B cell (primary cell): ENCODE measurements at regions not wholly inside any gene's neighbourhood (a gene's known extent, or its start where the extent isn't known, plus 50 kb on each side); places are given as distances from the start of the nearest gene placed in this dataset.

Source experiments
- ATAC-seq: fragments of 200-7000 bp; cut with Tn5 transposase; one replicate; pipeline ENCODE4 v1.10.0; 2021; ENCODE audit warnings: low read depth, mild to moderate bottlenecking, moderate number of reproducible peaks, moderate library complexity
- CTCF ChIA-PET: fragments of 350-600 bp; sonication (Branson Sonifier 250); formaldehyde crosslinking; loops from one replicate; lab custom pipeline; 2021; ENCODE audit warnings: antibody characterized with exemption, inconsistent platforms; lab: Charles Lee
- POLR2A ChIA-PET: fragments of 350-600 bp; sonication (Branson Sonifier 250); formaldehyde crosslinking; loops from one replicate; lab custom pipeline; 2021; ENCODE audit warnings: antibody characterized with exemption; lab: Charles Lee
- DNase-seq: peaks from one replicate; pipeline ENCODE4 v3.0.0; 2013
- H2AFZ ChIP-seq: 2 replicates; pipeline ENCODE4 v1.6.1; 2012; ENCODE audit warnings: mild to moderate bottlenecking, low read depth, low read length; ENCODE audit not compliant: insufficient read depth, poor library complexity, severe bottlenecking
- H3K27ac ChIP-seq, 2 donors: 1 replicate in 1 of 2; 2 replicates in 1 of 2; pipeline ENCODE4 v1.5.1; 2012 to 2013; ENCODE audit warnings: low read length in 2 of 2, mild to moderate bottlenecking in 2 of 2, moderate library complexity in 1 of 2
- H3K27me3 ChIP-seq, 4 experiments: fragments of 200-600 bp in 1 of 4; sonication (generic) in 1 of 4; replicated peaks in 1 of 4; 1 replicate in 2 of 4; 2 replicates in 2 of 4; pipeline versions ENCODE4 v1.6.1 to v1.7.0; 2013 to 2016; ENCODE audit warnings: low read length in 3 of 4, mild to moderate bottlenecking in 2 of 4, mixed read lengths in 1 of 4, moderate library complexity in 1 of 4; ENCODE audit not compliant: insufficient read depth in 4 of 4, control insufficient read depth in 3 of 4; ENCODE audit errors: control extremely low read depth in 1 of 4
- H3K36me3 ChIP-seq, 2 experiments: replicated peaks in 1 of 2; 1 replicate in 1 of 2; 2 replicates in 1 of 2; pipeline versions ENCODE4 v1.6.1 to v1.7.1; 2013; ENCODE audit warnings: low read length in 1 of 2; ENCODE audit not compliant: insufficient read depth in 2 of 2, control insufficient read depth in 1 of 2; ENCODE audit errors: control extremely low read depth in 1 of 2, extremely low read depth in 1 of 2
- H3K4me1 ChIP-seq, 2 donors: fragments of 200-600 bp in 1 of 2; sonication (generic) in 1 of 2; 1 replicate in 1 of 2; 2 replicates in 1 of 2; pipeline versions ENCODE4 v1.5.1 to v1.6.1; 2013 to 2017; ENCODE audit warnings: low read length in 2 of 2; ENCODE audit not compliant: control insufficient read depth in 2 of 2, insufficient read depth in 2 of 2
- H3K4me2 ChIP-seq: replicated peaks from 2 replicates; pipeline ENCODE3; 2012; ENCODE audit warnings: mild to moderate bottlenecking, low read depth, low read length; ENCODE audit not compliant: poor library complexity, severe bottlenecking
- H3K4me3 ChIP-seq, 5 experiments: fragments of 200-600 bp in 1 of 5; sonication (generic) in 1 of 5; 1 replicate in 3 of 5; 2 replicates in 2 of 5; pipeline versions ENCODE4 v1.5.1 to v1.7.0; 2011 to 2016; ENCODE audit warnings: low read length in 4 of 5, mild to moderate bottlenecking in 4 of 5, low read depth in 2 of 5, control low read depth in 1 of 5, moderate library complexity in 1 of 5; ENCODE audit not compliant: insufficient read depth in 1 of 5; ENCODE audit errors: control extremely low read depth in 1 of 5, extremely low read depth in 1 of 5
- H3K79me2 ChIP-seq: fragments of 200-600 bp; sonication (generic); one replicate; pipeline ENCODE4 v1.6.0; 2016; ENCODE audit warnings: low read length; ENCODE audit not compliant: control insufficient read depth, insufficient read depth
- H3K9ac ChIP-seq: fragments of 200-600 bp; sonication (generic); 2 replicates; pipeline ENCODE4 v1.6.1; 2017; ENCODE audit warnings: mild to moderate bottlenecking, low read length, moderate library complexity
- H3K9me3 ChIP-seq, 3 donors: one replicate each; pipeline versions ENCODE4 v1.6.1 to v1.7.1; 2013; ENCODE audit warnings: low read length in 2 of 3; ENCODE audit not compliant: control insufficient read depth in 2 of 3, insufficient read depth in 1 of 3; ENCODE audit errors: control extremely low read depth in 1 of 3
- H4K20me1 ChIP-seq: 2 replicates; pipeline ENCODE4 v1.6.0; 2012; ENCODE audit warnings: mild to moderate bottlenecking, low read length; ENCODE audit not compliant: insufficient read depth, control insufficient read depth, poor library complexity, severe bottlenecking
- H3K27ac Mint-ChIP-seq: one replicate; pipeline ENCODE4 v1.8.0; 2021; ENCODE audit warnings: mixed read lengths
- H3K27me3 Mint-ChIP-seq: one replicate; pipeline ENCODE4 v1.8.0; 2021; ENCODE audit warnings: mixed read lengths
- H3K4me1 Mint-ChIP-seq: one replicate; pipeline ENCODE4 v1.8.0; 2021; ENCODE audit warnings: mixed read lengths
- H3K4me3 Mint-ChIP-seq: one replicate; pipeline ENCODE4 v1.8.0; 2021; ENCODE audit warnings: mixed read lengths
- H3K9me3 Mint-ChIP-seq: one replicate; pipeline ENCODE4 v1.8.0; 2022; ENCODE audit warnings: mixed read lengths; ENCODE audit not compliant: insufficient read depth
- CTCF ChIP-seq: fragments of 200-600 bp; IDR thresholded peaks from one replicate; pipeline ENCODE4 v1.8.0; 2022; ENCODE audit warnings: antibody characterized with exemption, mild to moderate bottlenecking
- EZH2 ChIP-seq: IDR thresholded peaks from 2 replicates; pipeline ENCODE4 v1.6.1; 2012; ENCODE audit warnings: borderline replicate concordance, low read depth, mild to moderate bottlenecking, moderate library complexity, low read length; ENCODE audit not compliant: insufficient read depth, poor library complexity, severe bottlenecking
- WGBS: methylation state at CpG from one replicate; pipeline ENCODE4 v1.1.5; 2013; ENCODE audit warnings: missing lambda C conversion rate; ENCODE audit not compliant: insufficient coverage; 5-methylcytosine and 5-hydroxymethylcytosine counted together
- intact Hi-C: fragments of 100-400 bp; cut with micrococcal nuclease; formaldehyde crosslinking; loops from one replicate; pipeline ENCODE4 v1.10.0; 2022

GRCh38 chr4:164188236-164188635 is 565.7 kb upstream of the SMIM31 start:
- ChIA-PET POLR2A (no interaction called here), CTCF (no interaction called here)
- peaks cover 0 to 6% (median 0%) of the 10 kb centered on the region in 3 donors for H3K9me3 ChIP-seq
- no peaks in the 10 kb centered on the region for H3K4me1 ChIP-seq
- no peak overlapping the region for H3K27ac ChIP-seq
- H2AFZ ChIP-seq, result no peak overlapping the region
- H3K27me3 Mint-ChIP-seq, result no peaks in the 10 kb centered on the region
- no peaks in the 10 kb centered on the region for H3K9me3 Mint-ChIP-seq
- H3K27me3 ChIP-seq, result no peaks in the 10 kb centered on the region
- 95% methylated on average over 31 of the region's 35 CpGs for WGBS
- no peak for TF ChIP-seq EZH2
- no peak for TF ChIP-seq CTCF
- H3K9ac ChIP-seq, result no peak overlapping the region
- H3K4me3 ChIP-seq, result no peak overlapping the region
- H3K79me2 ChIP-seq, result no peaks in the 10 kb centered on the region
- no peak overlapping the region for H3K4me3 Mint-ChIP-seq
- H3K36me3 ChIP-seq, result no peaks in the 10 kb centered on the region
- H4K20me1 ChIP-seq, result no peaks in the 10 kb centered on the region
- H3K4me2 ChIP-seq, result no peak overlapping the region
- ATAC-seq (no peak), DNase-seq (no peak)
- no peak overlapping the region for H3K27ac Mint-ChIP-seq
- intact Hi-C loops, result no loop called here
- H3K4me1 Mint-ChIP-seq, result no peaks in the 10 kb centered on the region

GRCh38 chr4:164192844-164193243 is 561.1 kb upstream of the SMIM31 start:
- H3K9ac ChIP-seq, result no peak overlapping the region
- H3K79me2 ChIP-seq, result no peaks in the 10 kb centered on the region
- H3K9me3 ChIP-seq, result peaks cover 0 to 6% (median 0%) of the 10 kb centered on the region in 3 donors
- H3K4me3 Mint-ChIP-seq, result no peak overlapping the region
- no peak overlapping the region for H2AFZ ChIP-seq
- no peak for TF ChIP-seq CTCF
- no peak for TF ChIP-seq EZH2
- H3K27me3 Mint-ChIP-seq, result no peaks in the 10 kb centered on the region
- H3K27ac Mint-ChIP-seq, result no peak overlapping the region
- ATAC-seq, result no peak
- no peak for DNase-seq
- intact Hi-C loops, result no loop called here
- H3K27ac ChIP-seq, result no peak overlapping the region
- 100% methylated on average over 3 of the region's 5 CpGs for WGBS
- ChIA-PET CTCF (no interaction called here), POLR2A (no interaction called here)
- no peak overlapping the region for H3K4me3 ChIP-seq
- H4K20me1 ChIP-seq, result no peaks in the 10 kb centered on the region
- no peak overlapping the region for H3K4me2 ChIP-seq
- H3K9me3 Mint-ChIP-seq, result no peaks in the 10 kb centered on the region
- no peaks in the 10 kb centered on the region for H3K4me1 ChIP-seq
- no peaks in the 10 kb centered on the region for H3K4me1 Mint-ChIP-seq
- H3K27me3 ChIP-seq, result no peaks in the 10 kb centered on the region
- no peaks in the 10 kb centered on the region for H3K36me3 ChIP-seq
